ENCODE measurements at regions not wholly inside any gene's neighbourhood (a gene's known extent, or its start where the extent isn't known, plus 50 kb on each side); places are given as distances from the start of the nearest gene placed in this dataset.

- Histone ChIP-seq H3K36me3 (ENCODE audit: control insufficient read depth in 4 of 4, insufficient read depth in 3 of 4, low read depth in 1 of 4, low read length in 3 of 4) (no peaks in the 10 kb centered on the region), H3K4me3 (ENCODE audit: low read depth in 1 of 3, low read length in 3 of 3) (no peak overlapping the region), H3K9me3 (ENCODE audit: control insufficient read depth in 4 of 4, low read length in 3 of 4) (no peaks in the 10 kb centered on the region), H3K27me3 (ENCODE audit: control insufficient read depth in 4 of 4, insufficient read depth in 4 of 4, low read length in 3 of 4) (no peaks in the 10 kb centered on the region), H3K4me1 (ENCODE audit: control insufficient read depth in 4 of 4, insufficient read depth in 4 of 4, low read length in 3 of 4) (no peaks in the 10 kb centered on the region), H3K27ac (ENCODE audit: low read depth in 1 of 2, low read length in 2 of 2) (no peak overlapping the region), H3K9ac (ENCODE audit: low read depth in 1 of 2, low read length in 2 of 2) (no peak overlapping the region)
- DNase-seq (ENCODE audit: low spot score), result no peak
- WGBS, result 82% methylated on average over 1 of the region's 1 CpG
- TF ChIP-seq ATF3 (IDR thresholded peaks at IDR 0.05), result no peak
- no peak for TF ChIP-seq ZBTB33 (IDR thresholded peaks at IDR 0.05)
- TF ChIP-seq YY1 (IDR thresholded peaks at IDR 0.05), result no peak
- no peak for TF ChIP-seq FOXA1 (IDR thresholded peaks at IDR 0.05)
- TF ChIP-seq MAX (IDR thresholded peaks at IDR 0.05), result no peak
- no peak for TF ChIP-seq HNF4G (IDR thresholded peaks at IDR 0.05)
- no peak for TF ChIP-seq SP1 (IDR thresholded peaks at IDR 0.05)
- TF ChIP-seq RXRA (IDR thresholded peaks at IDR 0.05), result no peak
- TF ChIP-seq FOXA2 (IDR thresholded peaks at IDR 0.05), result no peak
- TF ChIP-seq GABPA (IDR thresholded peaks at IDR 0.05 in 1 of 2, conservative IDR thresholded peaks at IDR 0.05 in 1 of 2), result no peak
- no peak for TF ChIP-seq TAF1 (conservative IDR thresholded peaks at IDR 0.05)
- TF ChIP-seq, protein P1, sequence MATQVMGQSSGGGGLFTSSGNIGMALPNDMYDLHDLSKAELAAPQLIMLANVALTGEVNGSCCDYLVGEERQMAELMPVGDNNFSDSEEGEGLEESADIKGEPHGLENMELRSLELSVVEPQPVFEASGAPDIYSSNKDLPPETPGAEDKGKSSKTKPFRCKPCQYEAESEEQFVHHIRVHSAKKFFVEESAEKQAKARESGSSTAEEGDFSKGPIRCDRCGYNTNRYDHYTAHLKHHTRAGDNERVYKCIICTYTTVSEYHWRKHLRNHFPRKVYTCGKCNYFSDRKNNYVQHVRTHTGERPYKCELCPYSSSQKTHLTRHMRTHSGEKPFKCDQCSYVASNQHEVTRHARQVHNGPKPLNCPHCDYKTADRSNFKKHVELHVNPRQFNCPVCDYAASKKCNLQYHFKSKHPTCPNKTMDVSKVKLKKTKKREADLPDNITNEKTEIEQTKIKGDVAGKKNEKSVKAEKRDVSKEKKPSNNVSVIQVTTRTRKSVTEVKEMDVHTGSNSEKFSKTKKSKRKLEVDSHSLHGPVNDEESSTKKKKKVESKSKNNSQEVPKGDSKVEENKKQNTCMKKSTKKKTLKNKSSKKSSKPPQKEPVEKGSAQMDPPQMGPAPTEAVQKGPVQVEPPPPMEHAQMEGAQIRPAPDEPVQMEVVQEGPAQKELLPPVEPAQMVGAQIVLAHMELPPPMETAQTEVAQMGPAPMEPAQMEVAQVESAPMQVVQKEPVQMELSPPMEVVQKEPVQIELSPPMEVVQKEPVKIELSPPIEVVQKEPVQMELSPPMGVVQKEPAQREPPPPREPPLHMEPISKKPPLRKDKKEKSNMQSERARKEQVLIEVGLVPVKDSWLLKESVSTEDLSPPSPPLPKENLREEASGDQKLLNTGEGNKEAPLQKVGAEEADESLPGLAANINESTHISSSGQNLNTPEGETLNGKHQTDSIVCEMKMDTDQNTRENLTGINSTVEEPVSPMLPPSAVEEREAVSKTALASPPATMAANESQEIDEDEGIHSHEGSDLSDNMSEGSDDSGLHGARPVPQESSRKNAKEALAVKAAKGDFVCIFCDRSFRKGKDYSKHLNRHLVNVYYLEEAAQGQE (IDR thresholded peaks at IDR 0.05), result no peak
Measured at GRCh38 chr2:77922567-77922966, 400.4 kb upstream of the LRRTM4 start.

DNA sequence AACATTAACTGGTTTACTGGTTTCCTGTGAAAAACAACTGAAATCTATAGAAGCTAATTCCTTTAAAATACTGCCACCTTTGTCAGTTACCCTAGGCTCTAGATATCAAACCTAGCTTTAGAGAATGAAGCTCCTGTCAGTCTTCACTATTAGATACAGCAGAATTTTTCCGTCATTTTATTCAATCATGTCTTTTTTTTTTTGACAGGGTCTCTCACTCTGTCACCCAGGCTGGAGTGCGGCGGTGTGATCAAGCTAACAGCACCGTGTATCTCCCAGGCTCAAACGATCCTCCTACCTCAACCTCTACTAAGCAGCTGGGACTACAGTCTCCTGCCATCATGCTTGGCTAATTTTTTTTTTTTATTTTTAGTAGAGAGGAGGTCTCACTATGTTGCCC lies 415.2 kb upstream of the LRRTM4 start:
- no peaks in the 10 kb centered on the region for H3K36me3 ChIP-seq (ENCODE audit: control insufficient read depth in 4 of 4, insufficient read depth in 3 of 4, low read depth in 1 of 4, low read length in 3 of 4)
- no peak overlapping the region for H3K27ac ChIP-seq (ENCODE audit: low read depth in 1 of 2, low read length in 2 of 2)
- 86% methylated on average over 5 of the region's 5 CpGs for WGBS
- no peaks in the 10 kb centered on the region for H3K4me1 ChIP-seq (ENCODE audit: control insufficient read depth in 4 of 4, insufficient read depth in 4 of 4, low read length in 3 of 4)
- H3K4me3 ChIP-seq (ENCODE audit: low read depth in 1 of 3, low read length in 3 of 3), result no peak overlapping the region
- H3K27me3 ChIP-seq (ENCODE audit: control insufficient read depth in 4 of 4, insufficient read depth in 4 of 4, low read length in 3 of 4), result no peaks in the 10 kb centered on the region
- H3K9me3 ChIP-seq (ENCODE audit: control insufficient read depth in 4 of 4, low read length in 3 of 4), result no peaks in the 10 kb centered on the region
- no peak for DNase-seq (ENCODE audit: low spot score)
- H3K9ac ChIP-seq (ENCODE audit: low read depth in 1 of 2, low read length in 2 of 2), result no peak overlapping the region
- TF ChIP-seq EGR1 (IDR thresholded peaks at IDR 0.05; ENCODE audit: low read depth in 2 of 2), result no peak
- no peak for TF ChIP-seq MAX (IDR thresholded peaks at IDR 0.05)
- no peak for TF ChIP-seq YY1 (IDR thresholded peaks at IDR 0.05)
- no peak for TF ChIP-seq JUND (IDR thresholded peaks at IDR 0.05)
- TF ChIP-seq CTCF (IDR thresholded peaks at IDR 0.05; ENCODE audit: low read depth, low read length, missing input control), result no peak
- TF ChIP-seq FOXA1 (IDR thresholded peaks at IDR 0.05), result no peak
- no peak for TF ChIP-seq NR2F2 (IDR thresholded peaks at IDR 0.05)
- TF ChIP-seq ATF3 (IDR thresholded peaks at IDR 0.05), result no peak
- no peak for TF ChIP-seq HNF4A (conservative IDR thresholded peaks at IDR 0.05)
- TF ChIP-seq FOXA2 (IDR thresholded peaks at IDR 0.05), result no peak
- no peak for TF ChIP-seq HNF4G (IDR thresholded peaks at IDR 0.05)
- no peak for TF ChIP-seq TAF1 (conservative IDR thresholded peaks at IDR 0.05)
- no peak for TF ChIP-seq ZBTB33 (IDR thresholded peaks at IDR 0.05)
- TF ChIP-seq SP1 (IDR thresholded peaks at IDR 0.05), result no peak
- no peak for TF ChIP-seq RAD21 (IDR thresholded peaks at IDR 0.05)
- TF ChIP-seq, protein P1 (IDR thresholded peaks at IDR 0.05), result no peak
